ENCODE measurements at regions not wholly inside any gene's neighbourhood (a gene's known extent, or its start where the extent isn't known, plus 50 kb on each side); places are given as distances from the start of the nearest gene placed in this dataset.

DNA sequence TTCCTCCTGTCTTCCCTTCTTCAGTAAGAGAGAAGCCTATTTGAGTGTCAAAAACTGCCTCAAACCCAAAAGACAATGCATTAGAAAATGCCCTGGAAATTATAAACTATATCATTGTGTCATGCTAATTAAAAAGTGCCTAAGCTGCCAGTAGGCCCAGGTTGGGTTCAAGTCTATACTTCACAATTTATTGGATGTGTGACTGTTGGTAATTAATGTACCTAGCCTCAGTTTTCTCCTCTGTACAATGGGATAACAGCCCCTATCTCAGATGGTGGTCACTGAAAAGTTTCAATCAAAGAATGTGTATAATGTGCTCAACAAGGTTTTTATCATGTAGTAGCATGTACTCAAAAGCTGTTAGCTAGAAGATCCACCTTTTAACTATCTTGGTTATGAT is 246.9 kb upstream of the DUSP10 start:
- TF ChIP-seq, protein P1, sequence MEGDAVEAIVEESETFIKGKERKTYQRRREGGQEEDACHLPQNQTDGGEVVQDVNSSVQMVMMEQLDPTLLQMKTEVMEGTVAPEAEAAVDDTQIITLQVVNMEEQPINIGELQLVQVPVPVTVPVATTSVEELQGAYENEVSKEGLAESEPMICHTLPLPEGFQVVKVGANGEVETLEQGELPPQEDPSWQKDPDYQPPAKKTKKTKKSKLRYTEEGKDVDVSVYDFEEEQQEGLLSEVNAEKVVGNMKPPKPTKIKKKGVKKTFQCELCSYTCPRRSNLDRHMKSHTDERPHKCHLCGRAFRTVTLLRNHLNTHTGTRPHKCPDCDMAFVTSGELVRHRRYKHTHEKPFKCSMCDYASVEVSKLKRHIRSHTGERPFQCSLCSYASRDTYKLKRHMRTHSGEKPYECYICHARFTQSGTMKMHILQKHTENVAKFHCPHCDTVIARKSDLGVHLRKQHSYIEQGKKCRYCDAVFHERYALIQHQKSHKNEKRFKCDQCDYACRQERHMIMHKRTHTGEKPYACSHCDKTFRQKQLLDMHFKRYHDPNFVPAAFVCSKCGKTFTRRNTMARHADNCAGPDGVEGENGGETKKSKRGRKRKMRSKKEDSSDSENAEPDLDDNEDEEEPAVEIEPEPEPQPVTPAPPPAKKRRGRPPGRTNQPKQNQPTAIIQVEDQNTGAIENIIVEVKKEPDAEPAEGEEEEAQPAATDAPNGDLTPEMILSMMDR (conservative IDR thresholded peaks at IDR 0.05; ENCODE audit: low read depth, low read length), result no peak
- TF ChIP-seq EZH2 (IDR thresholded peaks at IDR 0.05; ENCODE audit: low read length, unreplicated experiment), result no peak

Data from PC-3 (cell line).